HepG2 (cell line): ENCODE measurements at regions not wholly inside any gene's neighbourhood (a gene's known extent, or its start where the extent isn't known, plus 50 kb on each side); places are given as distances from the start of the nearest gene placed in this dataset.

ENCODE experiments used
- ATAC-seq: fragments of 200-7000 bp; cut with Tn5 transposase; 3 replicates; pipeline ENCODE4 v1.9.1; 2020; ENCODE audit warnings: mild to moderate bottlenecking, moderate library complexity
- BruUV-seq: library from RNA; stranded (reverse); fragments of 400-500 nt; replicated peaks from 2 replicates; lab custom pipeline; 2021; lab: Mats Ljungman, UMichigan
- CTCF ChIA-PET: fragments of 300-600 bp; formaldehyde crosslinking; extraction: SDS; loops from one replicate; lab custom pipeline; 2021; ENCODE audit warnings: low total read pairs, inconsistent platforms, low intra/inter-chr PET ratio; lab: Yijun Ruan, JAX
- POLR2A ChIA-PET: fragments of 350-600 bp; sonication (Branson Sonifier 250); formaldehyde crosslinking; loops from one replicate; lab custom pipeline; 2020; ENCODE audit warnings: antibody characterized with exemption, inconsistent platforms; lab: Yijun Ruan, JAX
- DNase-seq: peaks from one replicate; pipeline ENCODE4 v3.0.0-alpha.2; 2015; ENCODE audit warnings: low spot score
- FAIRE-seq: peaks from 3 replicates; lab custom pipeline; 2011; peaks lifted over from hg19 to GRCh38; lab: Jason Lieb, UNC
- H2AFZ ChIP-seq: one replicate; pipeline ENCODE4 v1.6.1; 2011; ENCODE audit warnings: low read length, inconsistent platforms
- H3K27ac ChIP-seq: fragments of 300-600 bp; 3 replicates; pipeline ENCODE4 v1.8.0; 2011; ENCODE audit warnings: mixed run types, mild to moderate bottlenecking, mixed read lengths, low read length, inconsistent platforms; ENCODE audit not compliant: insufficient read depth; ENCODE audit errors: extremely low read length
- H3K27me3 ChIP-seq, 2 experiments: fragments of 200-600 bp in 1 of 2; 2 replicates in 1 of 2; 3 replicates in 1 of 2; pipeline versions ENCODE4 v1.6.0 to v1.8.0; 2011; ENCODE audit warnings: low read length in 2 of 2, mild to moderate bottlenecking in 2 of 2, moderate library complexity in 2 of 2, inconsistent platforms in 1 of 2; ENCODE audit not compliant: insufficient read depth in 2 of 2, control insufficient read depth in 1 of 2
- H3K36me3 ChIP-seq, 2 experiments: fragments of 200-600 bp in 1 of 2; replicated peaks in 1 of 2; 2 replicates in 1 of 2; 3 replicates in 1 of 2; pipeline versions ENCODE4 v1.5.1 to v1.8.0; 2011; ENCODE audit warnings: low read length in 2 of 2, inconsistent platforms in 1 of 2; ENCODE audit not compliant: insufficient read depth in 2 of 2, control insufficient read depth in 1 of 2
- H3K4me1 ChIP-seq: 2 replicates; pipeline ENCODE4 v1.5.1; 2012; ENCODE audit warnings: low read length, inconsistent platforms; ENCODE audit not compliant: insufficient read depth
- H3K4me2 ChIP-seq: 2 replicates; pipeline ENCODE4 v1.6.0; 2011; ENCODE audit warnings: low read depth, low read length, inconsistent platforms
- H3K4me3 ChIP-seq, 3 experiments: fragments of 200-600 bp in 1 of 3; sonication (generic), shearing (Covaris generic) in 1 of 3; replicated peaks in 1 of 3; 2 replicates each; pipeline ENCODE4 v1.5.1; 2011 to 2016; ENCODE audit warnings: low read length in 3 of 3, inconsistent platforms in 2 of 3, low read depth in 2 of 3, mild to moderate bottlenecking in 2 of 3, control low read depth in 1 of 3, mixed read lengths in 1 of 3; ENCODE audit not compliant: insufficient read depth in 1 of 3
- H3K79me2 ChIP-seq: one replicate; pipeline ENCODE4 v1.6.1; 2011; ENCODE audit warnings: low read length, inconsistent platforms; ENCODE audit not compliant: insufficient read depth
- H3K9ac ChIP-seq: 2 replicates; pipeline ENCODE4 v1.6.0; 2011; ENCODE audit warnings: mild to moderate bottlenecking, low read depth, low read length, inconsistent platforms; ENCODE audit not compliant: insufficient read depth
- H3K9me3 ChIP-seq: 2 replicates; pipeline ENCODE4 v1.5.1; 2012; ENCODE audit warnings: mild to moderate bottlenecking, low read length
- H4K20me1 ChIP-seq: 2 replicates; pipeline ENCODE4 v1.6.0; 2011; ENCODE audit warnings: inconsistent platforms, mild to moderate bottlenecking, low read length, moderate library complexity; ENCODE audit not compliant: insufficient read depth
- SOX6 ChIP-seq, 2 experiments: fragments of 450-650 bp in 1 of 2; sonication (generic) in 1 of 2; formaldehyde crosslinking in 1 of 2; IDR thresholded peaks; 2 replicates each; pipeline versions ENCODE4 v1.4.0 to v1.6.1; 2017 to 2020; ENCODE audit warnings: antibody characterized with exemption in 1 of 2, mild to moderate bottlenecking in 1 of 2, missing genetic modification reagents in 1 of 2
- ZFP36 ChIP-seq: fragments of 150-350 bp; IDR thresholded peaks from 2 replicates; pipeline ENCODE4 v1.6.1; 2018; ENCODE audit warnings: borderline replicate concordance, low read length, low read depth; ENCODE audit not compliant: partially characterized antibody
- ZNF274 ChIP-seq: sonication (generic); formaldehyde crosslinking; IDR thresholded peaks from 2 replicates; pipeline ENCODE4 v1.5.1; 2020; ENCODE audit warnings: mild to moderate bottlenecking, missing genetic modification reagents
- ZNF367 ChIP-seq: sonication (generic); formaldehyde crosslinking; IDR thresholded peaks from 2 replicates; pipeline ENCODE4 v1.4.0; 2020; ENCODE audit warnings: missing genetic modification reagents, borderline replicate concordance
- ZNF550 ChIP-seq: sonication (generic); formaldehyde crosslinking; IDR thresholded peaks from 2 replicates; pipeline ENCODE4 v1.4.0; 2020; ENCODE audit warnings: mild to moderate bottlenecking, missing genetic modification reagents, borderline replicate concordance
- ZNF850 ChIP-seq: sonication (generic); formaldehyde crosslinking; conservative IDR thresholded peaks from 2 replicates; pipeline ENCODE4 v1.9.0; 2021; ENCODE audit warnings: mild to moderate bottlenecking, missing genetic modification reagents
- WGBS: methylation state at CpG from one replicate; pipeline ENCODE4 v1.1.6; 2017; ENCODE audit warnings: low lambda C conversion rate; 5-methylcytosine and 5-hydroxymethylcytosine counted together
- in situ Hi-C: cut with HindIII; loops from 2 replicates; pipeline ENCODE4 v1.10.0; 2017; ENCODE audit warnings: low pct_unique_long_range_greater_than_20kb; ENCODE audit not compliant: extremely low pct_ligation_motif_present
- intact Hi-C: fragments of 100-400 bp; cut with micrococcal nuclease; formaldehyde crosslinking; loops from one replicate; pipeline ENCODE4 v1.10.0; 2022; ENCODE audit not compliant: unreplicated experiment
- TF ChIP-seq, protein P1 (sequence below): sonication (generic); formaldehyde crosslinking; IDR thresholded peaks from 2 replicates; pipeline ENCODE4 v1.4.0; 2020; ENCODE audit warnings: missing genetic modification reagents, low read depth, mild to moderate bottlenecking, borderline replicate concordance
- TF ChIP-seq, protein P2 (sequence below): sonication (generic); formaldehyde crosslinking; IDR thresholded peaks from 2 replicates; pipeline ENCODE4 v1.4.0; 2020; ENCODE audit warnings: missing genetic modification reagents
- TF ChIP-seq, protein P3 (sequence below): sonication (generic); formaldehyde crosslinking; IDR thresholded peaks from 2 replicates; pipeline ENCODE4 v1.5.0; 2020; ENCODE audit warnings: mild to moderate bottlenecking, missing genetic modification reagents, borderline replicate concordance

DNA sequence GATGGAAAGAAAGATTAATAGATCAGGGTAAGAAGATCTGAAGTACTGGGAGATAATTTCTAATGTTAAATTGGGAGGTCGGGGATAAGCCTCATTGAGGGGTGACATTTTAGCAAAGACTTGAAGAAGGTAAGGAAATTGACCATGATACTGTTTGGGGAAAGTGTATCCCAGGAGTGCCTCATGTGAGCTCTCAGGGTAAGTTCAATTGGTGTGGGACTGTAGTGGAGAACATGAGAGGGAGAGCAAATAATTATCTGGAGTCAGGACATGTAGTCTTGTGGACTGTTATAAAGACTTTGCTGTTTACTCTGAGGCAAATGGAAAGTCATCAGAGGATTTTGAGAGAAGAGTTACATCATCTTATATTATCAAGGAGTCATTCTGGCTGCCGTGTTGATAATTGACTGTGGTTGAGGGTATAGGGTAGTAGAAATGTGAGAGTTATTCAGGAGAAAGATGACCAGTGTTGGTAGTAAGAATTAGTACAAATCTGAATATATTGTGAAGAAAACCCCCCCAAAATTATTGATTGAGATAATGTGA lies 624.4 kb downstream of the ADCYAP1 start:
- FAIRE-seq = no peak
- Histone ChIP-seq H3K9ac (no peak overlapping the region), H3K4me2 (no peak overlapping the region), H3K9me3 (no peaks in the 10 kb centered on the region), H3K4me3 (no peak overlapping the region), H3K27me3 (no peaks in the 10 kb centered on the region), H3K79me2 (no peaks in the 10 kb centered on the region), H4K20me1 (no peaks in the 10 kb centered on the region), H3K27ac (no peak overlapping the region), H3K4me1 (no peaks in the 10 kb centered on the region), H2AFZ (no peak overlapping the region), H3K36me3 (no peaks in the 10 kb centered on the region)
- in situ Hi-C loops = no loop called here
- POLR2A ChIA-PET = no interaction called here
- TF ChIP-seq ZNF850 (no peak), ZNF550 (CRISPR knock-in tag) (no peak), ZNF274 (no peak), ZNF367 (CRISPR knock-in tag) (no peak), ZFP36 (no peak), SOX6 (IDR thresholded peaks at IDR 0.05) (no peak), SOX6 (CRISPR knock-in tag; IDR thresholded peaks at IDR 0.05) (no peak)
- TF ChIP-seq, protein P1, sequence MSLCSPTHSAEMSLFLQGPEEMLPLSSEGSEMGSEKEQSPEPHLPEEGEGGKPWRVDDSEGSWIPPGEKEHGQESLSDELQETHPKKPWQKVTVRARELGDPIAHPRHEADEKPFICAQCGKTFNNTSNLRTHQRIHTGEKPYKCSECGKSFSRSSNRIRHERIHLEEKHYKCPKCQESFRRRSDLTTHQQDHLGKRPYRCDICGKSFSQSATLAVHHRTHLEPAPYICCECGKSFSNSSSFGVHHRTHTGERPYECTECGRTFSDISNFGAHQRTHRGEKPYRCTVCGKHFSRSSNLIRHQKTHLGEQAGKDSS (CRISPR knock-in tag) = no peak
- TF ChIP-seq, protein P2, sequence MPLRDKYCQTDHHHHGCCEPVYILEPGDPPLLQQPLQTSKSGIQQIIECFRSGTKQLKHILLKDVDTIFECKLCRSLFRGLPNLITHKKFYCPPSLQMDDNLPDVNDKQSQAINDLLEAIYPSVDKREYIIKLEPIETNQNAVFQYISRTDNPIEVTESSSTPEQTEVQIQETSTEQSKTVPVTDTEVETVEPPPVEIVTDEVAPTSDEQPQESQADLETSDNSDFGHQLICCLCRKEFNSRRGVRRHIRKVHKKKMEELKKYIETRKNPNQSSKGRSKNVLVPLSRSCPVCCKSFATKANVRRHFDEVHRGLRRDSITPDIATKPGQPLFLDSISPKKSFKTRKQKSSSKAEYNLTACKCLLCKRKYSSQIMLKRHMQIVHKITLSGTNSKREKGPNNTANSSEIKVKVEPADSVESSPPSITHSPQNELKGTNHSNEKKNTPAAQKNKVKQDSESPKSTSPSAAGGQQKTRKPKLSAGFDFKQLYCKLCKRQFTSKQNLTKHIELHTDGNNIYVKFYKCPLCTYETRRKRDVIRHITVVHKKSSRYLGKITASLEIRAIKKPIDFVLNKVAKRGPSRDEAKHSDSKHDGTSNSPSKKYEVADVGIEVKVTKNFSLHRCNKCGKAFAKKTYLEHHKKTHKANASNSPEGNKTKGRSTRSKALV (CRISPR knock-in tag) = no peak
- TF ChIP-seq, protein P3, sequence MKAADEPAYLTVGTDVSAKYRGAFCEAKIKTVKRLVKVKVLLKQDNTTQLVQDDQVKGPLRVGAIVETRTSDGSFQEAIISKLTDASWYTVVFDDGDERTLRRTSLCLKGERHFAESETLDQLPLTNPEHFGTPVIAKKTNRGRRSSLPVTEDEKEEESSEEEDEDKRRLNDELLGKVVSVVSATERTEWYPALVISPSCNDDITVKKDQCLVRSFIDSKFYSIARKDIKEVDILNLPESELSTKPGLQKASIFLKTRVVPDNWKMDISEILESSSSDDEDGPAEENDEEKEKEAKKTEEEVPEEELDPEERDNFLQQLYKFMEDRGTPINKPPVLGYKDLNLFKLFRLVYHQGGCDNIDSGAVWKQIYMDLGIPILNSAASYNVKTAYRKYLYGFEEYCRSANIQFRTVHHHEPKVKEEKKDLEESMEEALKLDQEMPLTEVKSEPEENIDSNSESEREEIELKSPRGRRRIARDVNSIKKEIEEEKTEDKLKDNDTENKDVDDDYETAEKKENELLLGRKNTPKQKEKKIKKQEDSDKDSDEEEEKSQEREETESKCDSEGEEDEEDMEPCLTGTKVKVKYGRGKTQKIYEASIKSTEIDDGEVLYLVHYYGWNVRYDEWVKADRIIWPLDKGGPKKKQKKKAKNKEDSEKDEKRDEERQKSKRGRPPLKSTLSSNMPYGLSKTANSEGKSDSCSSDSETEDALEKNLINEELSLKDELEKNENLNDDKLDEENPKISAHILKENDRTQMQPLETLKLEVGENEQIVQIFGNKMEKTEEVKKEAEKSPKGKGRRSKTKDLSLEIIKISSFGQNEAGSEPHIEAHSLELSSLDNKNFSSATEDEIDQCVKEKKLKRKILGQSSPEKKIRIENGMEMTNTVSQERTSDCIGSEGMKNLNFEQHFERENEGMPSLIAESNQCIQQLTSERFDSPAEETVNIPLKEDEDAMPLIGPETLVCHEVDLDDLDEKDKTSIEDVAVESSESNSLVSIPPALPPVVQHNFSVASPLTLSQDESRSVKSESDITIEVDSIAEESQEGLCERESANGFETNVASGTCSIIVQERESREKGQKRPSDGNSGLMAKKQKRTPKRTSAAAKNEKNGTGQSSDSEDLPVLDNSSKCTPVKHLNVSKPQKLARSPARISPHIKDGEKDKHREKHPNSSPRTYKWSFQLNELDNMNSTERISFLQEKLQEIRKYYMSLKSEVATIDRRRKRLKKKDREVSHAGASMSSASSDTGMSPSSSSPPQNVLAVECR (CRISPR knock-in tag) = no peak
- ATAC-seq = no peak
- no peak for DNase-seq
- BruUV-seq = no TSS peak
- CTCF ChIA-PET = no interaction called here
- 1% methylated on average over 2 of the region's 2 CpGs for whole genome bisulfite sequencing
- intact Hi-C loops = no loop called here
